ENCODE measurements at regions not wholly inside any gene's neighbourhood (a gene's known extent, or its start where the extent isn't known, plus 50 kb on each side); places are given as distances from the start of the nearest gene placed in this dataset.

- TF ChIP-seq CTCF (IDR thresholded peaks at IDR 0.05; ENCODE audit: insufficient read depth, low read depth, low read length) (no peak), EZH2 (IDR thresholded peaks at IDR 0.05; ENCODE audit: insufficient read depth, low read length) (no peak)
Measured at GRCh38 chr4:165716472-165716871, 156.6 kb upstream of the TLL1 start.

Data from astrocyte (in vitro differentiated cells and primary cell).